Prostate gland (tissue), 2 donors: ENCODE measurements at regions not wholly inside any gene's neighbourhood (a gene's known extent, or its start where the extent isn't known, plus 50 kb on each side); places are given as distances from the start of the nearest gene placed in this dataset.

ENCODE experiments used
- CTCF ChIP-seq, 4 experiments: fragments of 200-600 bp in 2 of 4; fragments of 450-650 bp in 2 of 4; sonication (generic) in 2 of 4; IDR thresholded peaks; 1 replicate in 3 of 4; 2 replicates in 1 of 4; pipeline ENCODE4 v1.5.1; 2016 to 2019; ENCODE audit warnings: antibody characterized with exemption in 4 of 4, mild to moderate bottlenecking in 2 of 4, moderate library complexity in 2 of 4
- POLR2AphosphoS5 ChIP-seq: sonication (generic); formaldehyde crosslinking; IDR thresholded peaks from one replicate; pipeline ENCODE4 v1.6.1; 2017; ENCODE audit warnings: antibody characterized with exemption

- TF ChIP-seq CTCF (IDR thresholded peaks at IDR 0.05): no peak
- no peak for TF ChIP-seq POLR2AphosphoS5
Observed at GRCh38 chr7:91407942-91408341, 143.7 kb downstream of the FZD1 start.
